WERI-Rb-1 (cell line): ENCODE measurements at regions not wholly inside any gene's neighbourhood (a gene's known extent, or its start where the extent isn't known, plus 50 kb on each side); places are given as distances from the start of the nearest gene placed in this dataset.

Experiments
- DNase-seq: peaks from one replicate; pipeline ENCODE4 v3.0.0-alpha.2; 2020
- H3K27ac ChIP-seq: fragments of 250-450 bp; sonication (Bioruptor Pico); 2 replicates; pipeline ENCODE4 v1.5.1; 2020; ENCODE audit warnings: mild to moderate bottlenecking, moderate library complexity
- H3K27me3 ChIP-seq: fragments of 250-450 bp; sonication (Bioruptor Pico); 2 replicates; pipeline ENCODE4 v1.5.1; 2021; ENCODE audit warnings: mild to moderate bottlenecking, low read depth, moderate library complexity; ENCODE audit not compliant: insufficient read depth, severe bottlenecking
- H3K36me3 ChIP-seq: fragments of 250-450 bp; sonication (Bioruptor Pico); 2 replicates; pipeline ENCODE4 v1.5.1; 2020; ENCODE audit warnings: mild to moderate bottlenecking, moderate library complexity
- H3K4me3 ChIP-seq: 2 replicates; pipeline ENCODE4 v1.5.1; 2011; ENCODE audit warnings: low read depth, mild to moderate bottlenecking, control low read depth, low read length
- H3K9me3 ChIP-seq: fragments of 250-450 bp; sonication (Bioruptor Pico); 2 replicates; pipeline ENCODE4 v1.5.1; 2021; ENCODE audit warnings: mild to moderate bottlenecking, moderate library complexity; ENCODE audit not compliant: severe bottlenecking
- TF ChIP-seq, protein P1 (sequence below): IDR thresholded peaks from 2 replicates; pipeline ENCODE4 v1.5.1; 2011; ENCODE audit warnings: low read depth, mild to moderate bottlenecking, control low read depth, inconsistent platforms, low read length

DNA sequence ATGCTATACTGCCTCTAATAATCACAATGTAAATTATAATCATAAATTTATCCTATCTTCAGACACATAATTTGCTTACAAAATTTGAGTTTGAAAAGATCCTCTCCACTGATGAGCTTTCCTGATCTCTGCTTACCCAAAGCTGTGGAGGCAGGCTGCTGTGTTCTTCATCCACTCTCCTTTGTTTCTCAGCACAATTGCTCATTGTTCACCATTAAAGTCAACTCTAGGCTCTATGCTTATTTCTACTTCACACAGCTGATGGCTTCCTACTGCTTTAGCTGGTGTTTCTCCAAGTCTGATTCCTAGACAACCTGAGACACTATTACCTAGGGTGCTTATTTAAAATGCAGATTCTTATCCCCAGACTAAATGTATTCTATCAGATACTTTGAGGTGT lies 319.7 kb downstream of the PCDH18 start:
- H3K36me3 ChIP-seq = no peaks in the 10 kb centered on the region
- no peaks in the 10 kb centered on the region for H3K9me3 ChIP-seq
- H3K27me3 ChIP-seq = no peaks in the 10 kb centered on the region
- no peak overlapping the region for H3K4me3 ChIP-seq
- DNase-seq = no peak
- H3K27ac ChIP-seq = no peak overlapping the region
- TF ChIP-seq, protein P1, sequence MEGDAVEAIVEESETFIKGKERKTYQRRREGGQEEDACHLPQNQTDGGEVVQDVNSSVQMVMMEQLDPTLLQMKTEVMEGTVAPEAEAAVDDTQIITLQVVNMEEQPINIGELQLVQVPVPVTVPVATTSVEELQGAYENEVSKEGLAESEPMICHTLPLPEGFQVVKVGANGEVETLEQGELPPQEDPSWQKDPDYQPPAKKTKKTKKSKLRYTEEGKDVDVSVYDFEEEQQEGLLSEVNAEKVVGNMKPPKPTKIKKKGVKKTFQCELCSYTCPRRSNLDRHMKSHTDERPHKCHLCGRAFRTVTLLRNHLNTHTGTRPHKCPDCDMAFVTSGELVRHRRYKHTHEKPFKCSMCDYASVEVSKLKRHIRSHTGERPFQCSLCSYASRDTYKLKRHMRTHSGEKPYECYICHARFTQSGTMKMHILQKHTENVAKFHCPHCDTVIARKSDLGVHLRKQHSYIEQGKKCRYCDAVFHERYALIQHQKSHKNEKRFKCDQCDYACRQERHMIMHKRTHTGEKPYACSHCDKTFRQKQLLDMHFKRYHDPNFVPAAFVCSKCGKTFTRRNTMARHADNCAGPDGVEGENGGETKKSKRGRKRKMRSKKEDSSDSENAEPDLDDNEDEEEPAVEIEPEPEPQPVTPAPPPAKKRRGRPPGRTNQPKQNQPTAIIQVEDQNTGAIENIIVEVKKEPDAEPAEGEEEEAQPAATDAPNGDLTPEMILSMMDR = no peak

DNA sequence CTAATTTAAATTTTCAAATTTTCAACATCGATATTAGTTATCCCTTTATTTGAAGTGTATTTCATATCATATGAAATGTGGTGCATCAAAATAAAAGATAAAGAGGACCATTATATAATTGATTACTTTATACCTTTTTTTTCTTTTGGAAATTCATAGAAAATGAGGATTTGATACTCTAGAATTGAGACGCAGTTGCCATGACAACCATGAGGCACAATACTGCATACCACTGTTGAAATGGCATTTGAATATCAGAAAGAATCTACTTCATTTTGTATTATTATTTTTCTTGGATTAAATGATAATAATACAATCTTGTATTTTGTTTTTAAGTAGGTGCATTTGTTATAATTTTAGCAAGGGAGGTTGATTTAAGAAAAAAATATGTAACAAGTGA lies 323.1 kb downstream of the PCDH18 start:
- TF ChIP-seq, protein P1 = no peak
- no peak for DNase-seq
- no peak overlapping the region for H3K4me3 ChIP-seq
- no peaks in the 10 kb centered on the region for H3K9me3 ChIP-seq
- H3K27me3 ChIP-seq = no peaks in the 10 kb centered on the region
- H3K27ac ChIP-seq = no peak overlapping the region
- H3K36me3 ChIP-seq = no peaks in the 10 kb centered on the region

DNA sequence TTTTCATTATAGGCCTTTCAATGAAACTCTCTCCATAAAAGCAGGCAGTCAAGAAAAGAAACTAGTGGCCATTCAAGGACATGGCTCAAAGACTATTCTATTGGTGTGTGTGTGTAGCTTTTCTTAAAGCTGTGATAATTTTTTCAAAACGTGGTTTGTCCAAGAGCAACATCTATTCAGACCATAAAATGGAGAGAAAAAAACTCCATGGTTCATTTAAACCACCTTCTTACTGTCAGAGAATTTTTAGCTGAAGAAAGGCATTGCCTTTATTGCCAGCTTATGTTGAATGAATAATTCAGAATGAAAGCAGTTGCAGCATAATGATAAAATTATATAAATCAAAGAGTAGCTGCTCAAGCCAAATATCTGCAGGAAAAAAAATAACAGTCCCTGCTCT lies 325.5 kb downstream of the PCDH18 start:
- no peaks in the 10 kb centered on the region for H3K9me3 ChIP-seq
- no peak overlapping the region for H3K27ac ChIP-seq
- H3K36me3 ChIP-seq = no peaks in the 10 kb centered on the region
- no peaks in the 10 kb centered on the region for H3K27me3 ChIP-seq
- TF ChIP-seq, protein P1 = no peak
- DNase-seq = no peak
- no peak overlapping the region for H3K4me3 ChIP-seq

DNA sequence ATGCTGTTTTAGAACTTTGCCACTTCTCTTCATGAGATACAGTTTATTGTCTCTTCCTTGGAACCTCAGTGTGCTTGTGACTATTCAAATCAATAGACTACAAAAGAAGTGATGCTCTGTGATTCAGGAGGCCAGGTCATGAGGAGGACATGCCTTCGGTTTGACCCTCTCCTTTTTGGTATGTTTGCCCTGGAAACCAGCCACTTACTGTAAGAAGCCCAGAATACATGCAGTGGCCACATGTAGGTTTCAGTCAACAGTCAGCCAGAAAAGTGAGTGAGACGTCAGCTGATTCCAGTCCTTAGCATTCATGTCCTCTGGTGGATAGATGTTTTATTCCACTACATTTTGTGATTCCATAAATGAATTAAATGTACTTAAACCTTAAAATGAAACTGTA lies 328.7 kb downstream of the PCDH18 start:
- Histone ChIP-seq H3K36me3 (no peaks in the 10 kb centered on the region), H3K9me3 (no peaks in the 10 kb centered on the region), H3K27me3 (no peaks in the 10 kb centered on the region), H3K27ac (no peak overlapping the region), H3K4me3 (no peak overlapping the region)
- TF ChIP-seq, protein P1 = no peak
- no peak for DNase-seq

DNA sequence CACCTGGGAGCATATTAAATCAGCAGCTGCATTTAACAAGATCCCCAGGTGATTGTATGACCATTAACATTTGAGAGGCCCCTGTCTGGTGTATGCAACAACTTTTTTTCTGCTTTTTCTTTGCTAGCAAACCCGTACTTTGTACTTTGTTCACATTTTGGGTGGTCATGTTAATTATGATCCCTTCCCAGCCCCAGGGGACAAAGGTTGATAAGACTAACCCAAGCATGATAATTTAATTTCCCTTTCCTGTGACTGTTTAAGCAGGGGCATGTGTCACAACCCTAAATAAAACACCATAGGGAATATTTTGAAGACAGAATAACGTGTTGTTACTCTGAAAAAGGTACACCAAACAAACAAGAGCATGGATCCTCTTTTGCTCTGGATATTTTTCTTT lies 332.0 kb downstream of the PCDH18 start:
- Histone ChIP-seq H3K9me3 (no peaks in the 10 kb centered on the region), H3K27ac (no peak overlapping the region), H3K27me3 (no peaks in the 10 kb centered on the region), H3K36me3 (no peaks in the 10 kb centered on the region), H3K4me3 (no peak overlapping the region)
- TF ChIP-seq, protein P1 = no peak
- DNase-seq = no peak

DNA sequence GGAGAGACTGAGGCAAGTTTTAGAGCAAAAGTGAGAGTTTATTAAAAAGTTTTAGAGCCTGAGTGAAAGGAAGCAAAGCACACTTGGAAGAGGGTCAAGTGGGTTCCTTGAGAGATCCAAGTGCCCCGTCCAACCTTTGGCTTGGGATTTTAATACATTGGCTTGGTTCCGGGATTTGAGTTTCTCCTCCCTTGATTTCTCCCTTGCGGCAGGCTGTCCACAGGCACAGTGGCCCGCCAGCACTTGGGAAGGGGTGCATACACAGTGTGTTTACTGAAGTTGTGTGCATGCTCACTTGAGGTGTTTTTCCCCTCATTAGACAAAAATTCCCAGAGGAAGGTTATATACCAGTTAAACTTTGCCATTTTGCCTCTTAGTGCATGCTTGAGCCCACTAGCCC lies 333.5 kb downstream of the PCDH18 start:
- Histone ChIP-seq H3K9me3 (no peaks in the 10 kb centered on the region), H3K4me3 (no peak overlapping the region), H3K27ac (no peak overlapping the region), H3K27me3 (no peaks in the 10 kb centered on the region), H3K36me3 (no peaks in the 10 kb centered on the region)
- TF ChIP-seq, protein P1 = no peak
- no peak for DNase-seq
